ENCODE measurements at regions not wholly inside any gene's neighbourhood (a gene's known extent, or its start where the extent isn't known, plus 50 kb on each side); places are given as distances from the start of the nearest gene placed in this dataset.
"Not testable (repeated sequence)": the region's sequence is repeated elsewhere in the genome, so short reads cannot be mapped to it uniquely, and the experiment has no call there.

- no peak for DNase-seq
Measured at GRCh38 chr11:36736103-36736502, 138.1 kb upstream of the RAG2 start.

- DNase-seq: not testable (repeated sequence)
Measured at GRCh38 chr11:36733721-36734120, 135.7 kb upstream of the RAG2 start.

- DNase-seq: no peak
Measured at GRCh38 chr11:36730761-36731160, 132.7 kb upstream of the RAG2 start.

- no peak for DNase-seq
Measured at GRCh38 chr11:36729825-36730224, 131.8 kb upstream of the RAG2 start.

- no peak for DNase-seq
Measured at GRCh38 chr11:36726420-36726819, 128.4 kb upstream of the RAG2 start.

- DNase-seq: no peak
Measured at GRCh38 chr11:36724742-36725385, 126.8 kb upstream of the RAG2 start.

GRCh38 chr11:36722421-36722820 is 124.4 kb upstream of the RAG2 start:
- DNase-seq: no peak

GRCh38 chr11:36719358-36720107 is 121.5 kb upstream of the RAG2 start:
- no peak for DNase-seq

- no peak for DNase-seq
Measured at GRCh38 chr11:36718451-36718850, 120.4 kb upstream of the RAG2 start.

- no peak for DNase-seq
Measured at GRCh38 chr11:36713715-36714114, 115.7 kb upstream of the RAG2 start.

GRCh38 chr11:36711104-36711825 is 113.2 kb upstream of the RAG2 start:
- no peak for DNase-seq
